Neural progenitor cell (in vitro differentiated cells): ENCODE measurements at regions not wholly inside any gene's neighbourhood (a gene's known extent, or its start where the extent isn't known, plus 50 kb on each side); places are given as distances from the start of the nearest gene placed in this dataset.

Source experiments
- CTCF ChIP-seq: fragments of 200-600 bp; sonication (generic); IDR thresholded peaks from 2 replicates; pipeline ENCODE4 v1.5.1; 2017; ENCODE audit warnings: antibody characterized with exemption, mild to moderate bottlenecking
- EZH2 ChIP-seq: fragments of 200-600 bp; sonication (generic); IDR thresholded peaks from 2 replicates; pipeline ENCODE4 v1.6.1; 2017; ENCODE audit warnings: antibody characterized with exemption, mild to moderate bottlenecking, moderate library complexity

GRCh38 chrX:40202456-40202855 lies 104.7 kb upstream of the BCOR start:
- TF ChIP-seq CTCF (no peak), EZH2 (no peak)
